GM19025 (cell line): ENCODE measurements at regions not wholly inside any gene's neighbourhood (a gene's known extent, or its start where the extent isn't known, plus 50 kb on each side); places are given as distances from the start of the nearest gene placed in this dataset.
A peak's percentile ranks its signal among the peaks of the same experiment; 100 is the strongest.
"Not testable (repeated sequence)": the region's sequence is repeated elsewhere in the genome, so short reads cannot be mapped to it uniquely, and the experiment has no call there.

Source experiments
- ATAC-seq: cut with Tn5 transposase; IDR thresholded peaks from one replicate; pipeline ENCODE4 v1.9.1; 2021; ENCODE audit warnings: mild to moderate bottlenecking, low read depth, moderate library complexity; ENCODE audit not compliant: unreplicated experiment

DNA sequence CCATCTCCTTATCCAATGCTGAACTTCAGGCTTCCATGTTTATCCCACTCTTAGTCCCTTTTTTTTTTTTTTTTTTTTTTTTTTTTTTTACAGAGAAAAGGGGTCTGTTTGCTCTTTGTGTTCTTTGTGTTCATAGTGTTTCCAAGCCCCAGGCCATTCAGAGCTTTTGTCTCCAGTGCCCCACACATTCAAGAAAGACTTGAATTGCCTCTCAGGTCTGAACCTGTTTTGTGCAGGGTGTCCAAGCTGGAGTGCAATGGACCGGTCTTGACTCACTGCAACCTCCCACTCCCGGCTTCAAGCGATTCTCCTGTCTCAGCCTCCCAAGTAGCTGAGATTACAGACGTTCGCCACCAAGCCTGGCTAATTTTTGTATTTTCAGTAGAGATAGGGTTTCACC, 191.2 kb downstream of the PALM2AKAP2 start:
- ATAC-seq = no peak

DNA sequence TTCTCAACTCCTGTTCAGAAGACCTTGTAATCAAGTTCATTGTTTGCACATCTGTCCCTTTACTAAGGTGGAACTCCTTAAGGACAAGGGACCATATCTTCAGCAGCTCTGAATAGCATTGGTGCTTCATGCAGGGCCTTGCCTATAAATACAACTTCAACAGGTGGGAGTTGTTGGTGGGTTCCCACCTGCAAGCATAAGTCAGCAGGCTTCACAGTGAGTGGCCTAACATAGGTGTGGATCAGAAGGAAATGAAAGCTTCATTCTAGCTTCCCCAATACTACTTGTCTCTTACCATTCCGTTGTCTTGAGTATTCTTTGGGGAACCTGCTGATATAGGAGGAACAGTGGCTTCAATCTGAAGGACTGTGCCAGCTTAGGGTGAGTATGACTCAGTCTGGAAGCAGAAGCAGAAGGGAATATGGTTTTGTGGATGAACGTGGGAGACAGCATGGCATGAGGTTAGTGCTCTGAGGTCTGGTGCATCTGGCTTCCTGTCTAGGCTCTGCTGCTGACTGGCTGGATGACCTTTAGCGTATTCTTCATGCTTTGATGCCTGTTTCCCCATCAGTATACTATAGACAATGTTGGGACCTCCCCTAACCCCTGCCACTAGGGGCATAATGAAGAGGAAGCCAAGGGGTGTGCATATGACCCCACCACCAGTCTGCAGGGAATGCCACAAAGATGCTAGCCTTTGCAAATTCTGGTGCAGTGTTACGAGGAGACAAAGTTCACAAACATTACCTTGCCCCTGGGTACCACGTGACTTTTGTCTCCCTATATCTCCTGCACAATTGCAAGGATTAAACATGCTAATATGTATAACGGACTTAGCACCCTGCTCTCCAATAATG, 192.3 kb downstream of the PALM2AKAP2 start:
- peak; percentile 39 for ATAC-seq

DNA sequence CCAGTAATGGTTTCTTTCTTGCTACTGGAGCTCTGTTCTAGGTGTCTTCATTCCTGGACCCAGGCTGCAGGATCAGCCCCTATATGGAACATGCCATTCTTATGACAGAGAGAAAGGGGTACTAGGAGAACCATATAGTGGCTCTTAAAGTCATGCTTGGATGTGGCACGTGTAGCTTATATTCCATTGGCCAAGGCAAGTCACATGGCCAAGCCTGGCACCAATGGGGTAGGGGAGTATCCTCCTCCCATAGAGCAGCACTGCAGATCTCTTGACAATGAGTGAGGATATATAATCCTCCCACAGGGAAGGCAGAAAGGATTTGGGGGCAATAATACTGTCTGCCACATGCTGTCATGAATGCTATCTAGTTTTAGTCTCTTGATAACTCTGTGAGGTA, 193.3 kb downstream of the PALM2AKAP2 start:
- no peak for ATAC-seq

DNA sequence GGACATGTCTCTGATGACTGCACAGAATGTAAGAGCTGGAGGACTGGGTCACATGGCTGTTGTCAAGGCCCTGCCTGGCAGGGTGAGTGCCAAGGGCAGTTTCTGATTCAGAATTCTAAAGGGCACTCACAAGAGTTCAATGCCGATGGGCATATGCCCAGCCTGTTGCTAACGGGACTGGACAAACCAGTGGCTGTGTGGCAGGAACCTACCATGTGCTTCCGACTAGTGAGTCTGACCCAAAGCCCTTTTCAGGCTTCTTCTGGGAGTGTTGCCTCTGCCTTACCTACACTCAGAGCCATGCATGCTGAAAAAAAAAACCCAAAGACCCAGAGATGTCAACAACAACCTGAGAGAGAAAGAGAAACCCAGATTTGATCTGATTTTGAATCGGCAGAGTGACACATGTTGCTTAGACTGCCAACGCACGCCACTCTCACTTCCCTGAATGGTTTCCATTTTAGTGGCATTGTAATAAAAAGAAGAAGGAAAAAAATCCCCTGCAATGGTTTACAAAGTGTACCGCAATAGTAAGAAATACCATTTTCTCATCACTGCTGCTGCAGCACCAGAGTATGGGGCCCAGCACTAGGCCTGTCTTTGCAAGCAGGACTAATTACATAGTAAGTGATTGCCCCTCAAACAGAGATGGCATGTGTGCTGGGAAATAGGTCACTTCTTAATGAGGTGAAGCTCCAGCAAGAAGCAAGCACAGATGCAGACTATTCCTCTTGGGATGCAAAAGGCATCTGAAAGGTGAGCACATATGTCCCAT, 194.3 kb downstream of the PALM2AKAP2 start:
- ATAC-seq = peak; percentile 77

DNA sequence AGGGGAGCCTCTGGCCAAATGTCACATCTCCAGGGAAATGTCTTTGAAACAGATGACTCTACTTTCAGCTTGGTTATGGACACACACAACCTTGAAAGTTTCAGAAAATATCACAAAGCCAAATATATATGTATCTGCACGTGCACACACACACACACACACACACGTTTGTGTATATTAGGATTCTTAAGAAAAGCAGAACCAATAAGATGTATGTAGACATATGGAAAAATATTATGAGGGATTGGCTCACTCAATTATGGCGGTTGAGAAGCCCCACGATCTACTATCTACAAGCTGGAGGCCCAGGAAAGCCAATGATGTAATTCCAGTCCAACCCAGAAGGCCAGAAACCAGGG, 194.9 kb downstream of the PALM2AKAP2 start:
- ATAC-seq = peak; percentile 5

DNA sequence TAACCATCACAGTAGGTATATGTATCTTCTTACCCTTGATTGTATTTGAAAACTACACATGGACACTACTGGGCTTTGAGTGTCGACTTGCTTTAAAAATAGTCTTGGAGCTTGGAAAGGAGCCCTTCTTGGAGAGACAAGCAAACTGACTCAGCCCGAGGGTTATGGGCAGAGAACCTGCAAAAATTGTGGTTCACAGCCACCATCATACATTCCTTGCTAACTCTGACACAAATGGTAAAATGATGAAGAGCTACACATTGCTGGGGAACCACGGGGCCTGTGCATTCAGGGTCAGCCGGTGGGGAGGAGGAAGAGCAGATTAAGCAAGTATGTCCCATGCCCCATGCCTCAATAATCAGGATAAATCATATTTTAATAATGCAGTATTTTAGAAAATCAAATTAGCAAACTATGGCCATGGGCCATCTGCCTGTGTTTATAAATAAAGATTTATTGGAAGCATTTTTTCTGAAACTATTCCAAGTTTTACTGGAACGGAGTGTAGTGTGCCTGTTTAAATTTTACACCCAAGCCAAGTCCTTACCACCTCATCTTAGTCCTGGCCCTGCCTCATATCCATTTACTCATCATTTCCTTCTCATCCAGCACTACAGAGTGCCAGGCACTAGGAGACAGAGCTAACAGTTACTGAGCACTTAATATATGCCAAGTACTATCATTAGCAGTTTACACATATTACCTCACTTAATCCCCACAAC, 195.7 kb downstream of the PALM2AKAP2 start:
- ATAC-seq = no peak

DNA sequence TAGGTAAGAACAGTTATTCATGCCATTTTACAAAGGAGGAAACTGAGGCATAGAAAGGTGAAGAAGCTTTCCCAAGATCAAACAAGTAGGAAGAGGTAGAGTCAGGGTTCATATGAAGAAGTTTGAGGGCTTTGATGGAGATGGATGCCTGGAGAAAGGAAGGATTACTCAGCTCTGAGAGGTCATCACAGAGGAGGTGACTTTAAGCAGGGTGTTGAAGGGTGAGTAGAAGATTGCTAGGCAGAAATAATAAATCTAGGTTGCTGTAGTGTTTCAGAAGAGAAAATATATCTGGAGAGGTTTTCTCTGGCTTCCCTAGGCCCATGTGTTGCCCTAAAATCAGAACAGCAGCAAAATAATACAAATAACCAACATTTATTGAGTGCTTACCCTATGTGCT, 196.3 kb downstream of the PALM2AKAP2 start:
- no peak for ATAC-seq

DNA sequence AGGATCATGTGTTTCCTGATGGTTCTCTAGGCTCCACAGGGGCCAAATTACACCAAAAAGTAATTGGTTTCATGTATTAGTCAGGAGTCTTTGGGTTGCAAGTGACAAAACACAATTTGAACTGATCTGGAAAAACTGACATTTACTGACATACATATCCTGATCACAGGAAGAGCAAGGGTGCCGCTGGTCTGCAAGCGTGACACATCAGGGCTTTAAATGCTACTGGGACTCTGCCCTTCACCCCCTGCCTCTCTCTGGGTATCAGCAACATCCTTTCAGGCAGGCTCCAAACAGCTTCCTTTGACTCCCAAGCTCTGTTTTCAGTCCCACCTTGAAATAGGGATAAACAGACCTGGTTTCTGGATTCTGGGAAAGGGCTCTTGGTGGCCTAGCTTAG, 197.5 kb downstream of the PALM2AKAP2 start:
- ATAC-seq = no peak

DNA sequence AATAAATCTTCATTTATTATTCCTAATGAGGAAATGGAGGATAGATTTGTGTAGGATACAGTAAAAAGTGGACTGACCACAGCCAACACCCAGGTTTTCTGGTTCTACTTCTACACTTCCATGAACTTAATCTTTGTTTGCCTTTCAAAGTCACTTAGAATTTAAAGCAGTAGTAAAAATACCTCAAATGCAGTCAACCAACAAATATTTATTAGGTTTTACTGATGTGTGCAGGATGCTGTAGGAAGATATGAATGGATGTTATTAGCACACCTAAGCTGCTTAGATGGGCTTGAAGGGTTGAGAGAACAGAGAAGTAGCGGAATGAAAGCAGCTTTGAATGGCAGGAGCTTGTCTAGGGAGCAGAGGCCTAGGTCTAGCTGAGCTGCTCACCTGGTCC, 201.1 kb downstream of the PALM2AKAP2 start:
- ATAC-seq = no peak

DNA sequence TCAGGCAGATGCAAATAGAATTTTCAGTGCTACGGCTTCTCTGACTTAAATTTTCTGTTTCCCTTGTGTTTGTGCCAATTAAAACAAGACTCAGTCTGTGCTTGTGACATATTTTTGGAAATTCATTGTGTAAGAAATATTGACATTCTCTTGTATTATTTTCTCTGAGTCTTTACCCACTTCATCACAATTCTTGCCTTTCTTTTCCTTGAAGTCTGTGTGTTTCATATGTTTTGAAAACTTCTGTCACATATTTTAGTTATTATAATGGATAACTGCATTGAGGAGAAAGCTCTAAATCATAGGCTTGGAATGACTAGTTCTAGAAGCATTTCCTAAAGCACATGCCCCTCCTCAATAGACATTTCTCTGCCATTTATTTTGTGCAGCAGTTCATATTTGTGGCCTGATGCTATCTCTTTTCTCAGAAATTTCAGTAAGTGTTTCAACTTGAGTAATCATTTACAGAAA, 206.6 kb downstream of the PALM2AKAP2 start:
- no peak for ATAC-seq

DNA sequence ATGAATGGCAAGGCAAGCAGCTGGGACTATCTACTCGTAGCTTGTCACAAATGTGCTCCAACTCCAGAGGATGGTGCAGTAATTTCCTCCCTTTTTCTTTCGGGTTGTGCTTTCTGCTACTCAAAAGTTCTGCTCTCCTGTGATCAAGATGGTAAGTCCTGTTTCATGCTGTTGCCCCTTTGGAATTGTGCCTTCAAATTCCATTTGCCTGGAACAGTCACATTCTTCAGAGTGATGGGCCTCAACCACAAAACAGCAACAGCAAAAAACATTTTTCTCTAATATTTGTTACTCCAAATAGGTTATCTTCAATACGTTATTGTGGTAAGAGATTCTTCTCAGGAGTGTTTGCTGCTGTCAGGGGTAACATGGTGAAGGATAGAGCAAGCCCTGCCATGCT, 209.3 kb downstream of the PALM2AKAP2 start:
- ATAC-seq = no peak

DNA sequence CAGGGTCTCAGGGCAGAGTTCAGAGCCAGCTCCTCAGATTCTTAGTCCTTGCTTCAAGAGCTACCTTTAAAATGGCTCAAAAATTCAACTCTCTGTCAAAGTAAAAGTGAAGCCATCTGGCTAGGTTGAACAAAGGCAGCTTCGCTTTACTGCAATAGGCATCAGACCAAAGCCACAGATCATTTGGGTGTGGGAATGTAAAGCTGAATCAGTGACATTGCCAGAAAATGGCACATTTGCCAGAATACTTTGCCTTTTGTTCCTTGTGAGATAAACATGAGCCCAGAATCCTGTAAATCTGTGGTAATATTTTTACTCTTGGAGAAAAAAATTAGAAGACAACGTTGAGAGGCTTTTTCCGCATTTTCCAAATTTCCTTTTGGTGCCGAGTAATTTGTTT, 210.5 kb downstream of the PALM2AKAP2 start:
- no peak for ATAC-seq

DNA sequence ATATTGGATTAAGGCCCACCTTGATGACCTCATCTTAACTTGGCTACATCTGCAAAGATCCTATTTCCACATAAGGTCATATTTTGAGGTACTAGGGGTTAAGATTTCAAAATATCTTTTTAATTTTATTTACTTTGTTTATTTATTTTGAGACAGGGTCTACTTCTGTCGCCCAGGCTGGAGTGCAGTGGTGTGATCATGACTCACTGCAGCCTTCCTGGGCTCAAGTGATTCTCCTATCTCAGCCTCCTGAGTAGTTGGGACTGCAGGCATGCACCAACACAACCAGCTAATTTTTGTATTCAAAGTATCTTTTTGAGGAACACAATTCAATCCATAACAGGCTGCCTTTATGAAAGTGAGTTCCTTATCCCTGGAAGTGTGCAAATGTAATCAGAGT, 212.3 kb downstream of the PALM2AKAP2 start:
- no peak for ATAC-seq

DNA sequence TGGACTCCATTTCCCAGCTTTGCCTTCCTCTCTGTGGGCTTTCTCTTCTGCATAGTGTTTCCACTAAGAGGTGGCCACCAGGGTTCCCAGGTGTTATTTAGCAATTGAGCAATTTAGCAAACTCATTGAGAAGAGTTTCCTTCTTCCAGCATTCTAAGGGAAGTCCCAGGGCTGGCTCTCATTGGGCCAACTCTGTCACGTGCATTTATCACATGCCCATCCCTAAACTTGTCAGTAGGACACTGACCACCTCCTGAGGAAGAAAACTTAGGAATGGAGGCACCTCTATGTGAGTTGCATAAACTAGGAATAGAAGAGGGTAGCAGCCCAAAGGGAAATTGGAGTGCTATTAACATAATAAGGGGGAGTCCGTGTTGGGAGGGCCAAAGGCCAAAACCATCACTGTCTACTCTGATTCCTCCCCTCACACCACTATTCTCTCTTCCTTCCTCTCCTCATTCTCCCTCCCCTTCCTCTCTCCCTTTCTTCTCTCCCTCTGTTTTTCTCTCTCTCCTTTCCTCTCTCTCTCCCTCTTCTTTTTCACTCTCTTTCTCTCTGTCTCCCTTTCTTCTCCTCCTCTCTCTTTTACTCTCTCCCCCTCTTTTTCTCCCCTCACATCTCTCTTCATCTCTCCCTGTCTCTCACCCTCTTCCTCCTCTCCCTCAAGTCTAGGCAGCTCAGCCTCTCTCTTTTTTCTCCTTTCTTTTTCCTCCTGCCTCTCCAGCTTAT, 213.4 kb downstream of the PALM2AKAP2 start:
- ATAC-seq = no peak

DNA sequence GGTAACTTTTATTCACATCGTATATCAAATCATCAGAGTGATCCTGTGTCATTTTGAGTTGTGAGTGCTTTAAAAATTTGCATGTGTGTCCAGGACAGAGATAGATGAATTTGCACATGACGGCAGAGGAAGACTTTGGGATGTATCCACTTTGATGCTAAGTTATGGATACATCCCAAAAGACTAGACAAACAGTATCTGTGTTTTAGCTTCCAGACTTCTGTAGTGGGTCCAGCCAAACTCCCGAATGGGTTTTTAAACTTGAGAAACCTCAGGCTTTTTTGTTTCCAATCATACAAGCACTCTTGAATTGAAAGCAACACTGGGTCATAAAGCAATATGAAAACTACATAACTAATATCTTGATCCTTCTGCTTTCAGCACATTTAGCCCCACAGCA, 213.8 kb downstream of the C9orf152 start:
- ATAC-seq = no peak

DNA sequence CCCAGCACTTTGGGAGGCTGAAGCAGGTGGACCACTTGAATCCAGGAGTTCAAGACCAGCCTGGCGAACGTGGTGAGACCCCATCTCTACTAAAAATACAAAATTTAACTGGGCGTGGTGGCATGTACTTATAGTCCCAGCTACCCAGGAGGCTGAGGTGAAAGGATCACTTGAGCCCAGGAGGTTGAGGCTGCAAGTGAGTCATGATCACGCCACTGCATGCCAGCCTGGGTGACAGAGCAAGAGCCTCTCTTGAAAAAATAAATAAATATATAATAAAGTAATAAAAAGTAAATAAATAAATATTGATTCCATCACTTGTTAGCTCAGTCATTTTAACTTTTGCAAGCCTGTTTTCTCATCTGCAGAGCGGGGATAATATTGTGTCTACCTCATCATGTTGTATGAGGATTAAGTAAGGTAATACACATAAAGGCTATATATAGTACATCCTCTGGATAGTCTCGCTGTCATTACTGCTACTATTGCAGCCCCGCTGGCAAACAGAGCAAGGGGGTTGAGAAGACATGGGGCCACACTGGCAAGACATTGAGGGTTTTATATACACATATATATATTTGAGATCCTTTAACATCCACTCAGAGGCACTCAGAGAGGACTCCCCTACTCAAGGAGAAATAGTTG, 210.9 kb downstream of the C9orf152 start:
- ATAC-seq = no peak

DNA sequence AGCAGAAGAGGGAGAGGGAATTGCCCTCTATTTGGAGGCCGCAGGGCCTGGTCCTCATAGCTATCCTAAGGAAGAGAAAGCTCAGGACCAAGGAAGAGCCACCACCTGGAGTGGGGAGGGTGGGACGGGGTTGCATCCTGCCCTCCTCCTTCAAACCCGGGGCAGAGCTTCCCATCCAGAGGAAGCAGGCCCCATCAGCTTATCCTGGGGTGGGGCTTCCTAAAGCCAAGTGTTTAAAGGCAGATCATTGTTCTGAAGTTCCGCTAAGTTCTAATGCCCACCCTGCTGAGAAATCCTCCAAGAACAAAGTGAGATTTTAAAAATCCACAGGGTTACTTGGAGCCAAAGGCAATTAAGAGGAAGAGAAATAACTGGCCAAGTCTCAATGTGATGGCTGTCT, 210.3 kb downstream of the C9orf152 start:
- ATAC-seq = no peak

DNA sequence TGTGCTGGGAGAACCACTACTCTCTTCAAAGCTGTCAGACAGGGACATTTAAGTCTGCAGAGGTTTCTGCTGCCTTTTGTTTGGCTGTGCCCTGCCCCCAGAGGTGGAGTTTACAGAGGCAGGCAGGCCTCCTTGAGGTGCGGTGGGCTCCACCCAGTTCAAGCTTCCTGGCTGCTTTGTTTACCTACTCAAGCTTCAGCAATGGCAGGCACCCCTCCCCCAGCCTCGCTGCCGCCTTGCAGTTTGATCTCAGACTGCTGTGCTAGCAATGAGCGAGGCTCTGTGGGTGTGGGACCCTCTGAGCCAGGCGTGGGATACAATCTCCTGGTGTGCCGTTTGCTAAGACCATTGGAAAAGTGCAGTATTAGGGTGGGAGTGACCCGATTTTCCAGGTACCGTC, 202.4 kb downstream of the C9orf152 start:
- ATAC-seq = not testable (repeated sequence)

DNA sequence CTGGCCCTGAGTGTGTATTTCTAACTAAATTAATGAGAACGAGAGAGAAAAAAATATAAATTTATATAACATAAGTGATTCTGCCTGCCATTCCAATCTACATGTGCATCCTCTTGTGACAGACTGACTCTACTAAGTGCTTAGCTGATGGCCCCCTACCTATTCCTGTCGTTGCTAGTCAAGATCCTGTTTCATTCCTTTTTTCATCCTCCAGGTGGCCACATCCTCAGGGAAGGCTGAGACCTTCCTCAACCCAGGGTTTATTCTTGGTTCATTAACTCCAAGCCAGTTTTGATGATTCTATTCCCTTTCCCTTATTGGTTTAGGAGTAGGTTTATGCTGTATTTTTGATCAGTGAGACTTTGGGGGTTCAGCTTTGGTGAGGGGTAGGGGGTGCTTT, 201.3 kb downstream of the C9orf152 start:
- ATAC-seq = no peak
